ENCODE measurements at regions not wholly inside any gene's neighbourhood (a gene's known extent, or its start where the extent isn't known, plus 50 kb on each side); places are given as distances from the start of the nearest gene placed in this dataset.

DNA sequence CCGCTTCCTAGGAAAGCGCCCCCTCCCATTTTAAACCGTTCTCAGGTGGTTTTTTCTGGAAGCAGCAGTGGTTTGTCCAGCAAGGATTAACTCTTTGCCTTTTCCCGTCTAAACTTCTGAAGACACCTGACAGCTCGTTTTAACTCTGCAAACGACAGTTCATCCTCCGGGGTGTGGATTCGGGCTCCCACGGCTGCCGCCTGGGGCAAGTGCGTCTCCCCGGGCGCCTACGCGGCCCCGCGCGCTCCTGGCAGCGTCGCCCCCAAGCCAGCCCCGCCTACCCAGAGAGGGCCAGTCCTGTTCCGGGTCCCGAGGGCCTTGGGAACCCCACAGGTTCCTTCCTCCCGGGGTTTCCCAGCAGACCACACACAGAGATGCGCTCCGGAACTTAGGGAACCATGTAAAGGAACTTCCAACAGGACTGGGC is 54.4 kb downstream of the PRR18 start:
- TF ChIP-seq, protein P1, sequence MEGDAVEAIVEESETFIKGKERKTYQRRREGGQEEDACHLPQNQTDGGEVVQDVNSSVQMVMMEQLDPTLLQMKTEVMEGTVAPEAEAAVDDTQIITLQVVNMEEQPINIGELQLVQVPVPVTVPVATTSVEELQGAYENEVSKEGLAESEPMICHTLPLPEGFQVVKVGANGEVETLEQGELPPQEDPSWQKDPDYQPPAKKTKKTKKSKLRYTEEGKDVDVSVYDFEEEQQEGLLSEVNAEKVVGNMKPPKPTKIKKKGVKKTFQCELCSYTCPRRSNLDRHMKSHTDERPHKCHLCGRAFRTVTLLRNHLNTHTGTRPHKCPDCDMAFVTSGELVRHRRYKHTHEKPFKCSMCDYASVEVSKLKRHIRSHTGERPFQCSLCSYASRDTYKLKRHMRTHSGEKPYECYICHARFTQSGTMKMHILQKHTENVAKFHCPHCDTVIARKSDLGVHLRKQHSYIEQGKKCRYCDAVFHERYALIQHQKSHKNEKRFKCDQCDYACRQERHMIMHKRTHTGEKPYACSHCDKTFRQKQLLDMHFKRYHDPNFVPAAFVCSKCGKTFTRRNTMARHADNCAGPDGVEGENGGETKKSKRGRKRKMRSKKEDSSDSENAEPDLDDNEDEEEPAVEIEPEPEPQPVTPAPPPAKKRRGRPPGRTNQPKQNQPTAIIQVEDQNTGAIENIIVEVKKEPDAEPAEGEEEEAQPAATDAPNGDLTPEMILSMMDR (IDR thresholded peaks at IDR 0.05) = no peak
- TF ChIP-seq POLR2AphosphoS5 (IDR thresholded peaks at IDR 0.05) (no peak), POLR2A (IDR thresholded peaks at IDR 0.05) (no peak)
